Mesothelial cell of epicardium (in vitro differentiated cells): ENCODE measurements at regions not wholly inside any gene's neighbourhood (a gene's known extent, or its start where the extent isn't known, plus 50 kb on each side); places are given as distances from the start of the nearest gene placed in this dataset.

Experiments
- DNase-seq, 2 experiments: peaks; one replicate each; pipeline ENCODE4 v3.0.0; 2021; ENCODE audit warnings: low spot score in 2 of 2; ENCODE audit not compliant: unreplicated experiment in 2 of 2
- H3K27ac Mint-ChIP-seq: 2 replicates; pipeline ENCODE4 v1.8.0; 2021; ENCODE audit warnings: mixed read lengths
- H3K27me3 Mint-ChIP-seq: 2 replicates; pipeline ENCODE4 v1.8.0; 2021; ENCODE audit warnings: low read depth, mixed read lengths
- H3K36me3 Mint-ChIP-seq: 2 replicates; pipeline ENCODE4 v1.8.0; 2021; ENCODE audit warnings: mixed read lengths
- H3K4me1 Mint-ChIP-seq: 2 replicates; pipeline ENCODE4 v1.8.0; 2021; ENCODE audit warnings: mixed read lengths
- H3K4me3 Mint-ChIP-seq: 2 replicates; pipeline ENCODE4 v1.8.0; 2021; ENCODE audit warnings: mild to moderate bottlenecking, moderate library complexity, mixed read lengths
- H3K9me3 Mint-ChIP-seq: 2 replicates; pipeline ENCODE4 v1.8.0; 2021; ENCODE audit warnings: mixed read lengths
- TF ChIP-seq, protein P1 (sequence below): fragments of 200-600 bp; sonication (generic); IDR thresholded peaks from one replicate; pipeline ENCODE4 v1.5.0; 2021; ENCODE audit warnings: antibody characterized with exemption; ENCODE audit not compliant: unreplicated experiment

DNA sequence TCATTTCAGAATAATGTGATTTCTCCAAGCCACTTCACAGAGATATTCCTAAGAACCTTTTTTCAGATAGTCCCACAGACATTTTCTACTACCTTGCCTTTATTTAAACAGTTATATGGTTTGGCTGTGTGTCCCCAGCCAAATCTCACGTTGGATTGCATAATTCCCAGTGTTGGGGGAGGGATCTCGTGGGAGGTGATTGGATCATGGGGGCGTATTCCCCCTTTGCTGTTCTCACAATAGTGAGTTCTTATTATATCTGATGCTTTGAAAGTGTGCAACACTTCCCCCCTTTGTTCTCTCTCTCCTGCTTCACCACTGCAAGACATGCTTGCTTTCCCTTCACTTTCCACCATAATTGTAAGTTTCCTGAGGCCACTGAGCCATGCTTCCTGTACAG is 93.6 kb upstream of the ZNF678 start:
- peaks cover 20% of the 10 kb centered on the region for H3K27me3 Mint-ChIP-seq
- no peaks in the 10 kb centered on the region for H3K36me3 Mint-ChIP-seq
- H3K27ac Mint-ChIP-seq: no peak overlapping the region
- H3K4me1 Mint-ChIP-seq: no peaks in the 10 kb centered on the region
- H3K9me3 Mint-ChIP-seq: peaks cover 8% of the 10 kb centered on the region
- H3K4me3 Mint-ChIP-seq: no peak overlapping the region
- TF ChIP-seq, protein P1, sequence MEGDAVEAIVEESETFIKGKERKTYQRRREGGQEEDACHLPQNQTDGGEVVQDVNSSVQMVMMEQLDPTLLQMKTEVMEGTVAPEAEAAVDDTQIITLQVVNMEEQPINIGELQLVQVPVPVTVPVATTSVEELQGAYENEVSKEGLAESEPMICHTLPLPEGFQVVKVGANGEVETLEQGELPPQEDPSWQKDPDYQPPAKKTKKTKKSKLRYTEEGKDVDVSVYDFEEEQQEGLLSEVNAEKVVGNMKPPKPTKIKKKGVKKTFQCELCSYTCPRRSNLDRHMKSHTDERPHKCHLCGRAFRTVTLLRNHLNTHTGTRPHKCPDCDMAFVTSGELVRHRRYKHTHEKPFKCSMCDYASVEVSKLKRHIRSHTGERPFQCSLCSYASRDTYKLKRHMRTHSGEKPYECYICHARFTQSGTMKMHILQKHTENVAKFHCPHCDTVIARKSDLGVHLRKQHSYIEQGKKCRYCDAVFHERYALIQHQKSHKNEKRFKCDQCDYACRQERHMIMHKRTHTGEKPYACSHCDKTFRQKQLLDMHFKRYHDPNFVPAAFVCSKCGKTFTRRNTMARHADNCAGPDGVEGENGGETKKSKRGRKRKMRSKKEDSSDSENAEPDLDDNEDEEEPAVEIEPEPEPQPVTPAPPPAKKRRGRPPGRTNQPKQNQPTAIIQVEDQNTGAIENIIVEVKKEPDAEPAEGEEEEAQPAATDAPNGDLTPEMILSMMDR: no peak
- DNase-seq: no peak

DNA sequence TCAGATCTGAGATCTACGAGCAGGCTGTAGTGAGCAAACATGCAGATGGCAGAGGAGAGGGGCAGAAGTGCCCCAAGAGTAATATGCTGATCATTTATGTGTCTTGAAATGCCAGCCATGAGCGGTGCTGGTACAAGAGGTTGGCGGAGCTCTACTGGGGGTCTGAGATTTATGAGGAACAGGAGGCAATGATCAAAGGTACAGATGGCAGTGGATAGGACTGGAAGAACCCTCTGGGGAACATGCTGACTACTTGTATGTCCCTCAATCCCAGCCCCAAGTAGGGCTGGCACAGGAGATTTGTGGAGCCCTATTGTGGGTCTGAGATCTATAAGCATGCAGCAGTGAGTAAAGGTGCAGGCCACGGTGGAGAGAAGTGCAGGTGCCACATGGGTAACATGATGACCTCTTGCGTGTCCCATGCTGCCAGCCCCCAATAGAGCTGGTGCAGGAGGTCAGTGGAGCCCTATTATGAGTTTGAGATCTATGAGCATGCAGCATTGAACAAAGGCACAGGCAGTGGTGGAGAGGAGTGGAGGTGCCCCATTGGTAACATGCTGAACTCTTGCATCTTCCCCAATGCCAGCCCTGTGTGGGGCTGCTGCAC is 97.2 kb upstream of the ZNF678 start:
- H3K4me3 Mint-ChIP-seq: no peak overlapping the region
- peaks cover 20% of the 10 kb centered on the region for H3K27me3 Mint-ChIP-seq
- H3K9me3 Mint-ChIP-seq: peaks cover 8% of the 10 kb centered on the region
- TF ChIP-seq, protein P1: no peak
- no peak overlapping the region for H3K27ac Mint-ChIP-seq
- no peaks in the 10 kb centered on the region for H3K4me1 Mint-ChIP-seq
- no peaks in the 10 kb centered on the region for H3K36me3 Mint-ChIP-seq
- no peak for DNase-seq

DNA sequence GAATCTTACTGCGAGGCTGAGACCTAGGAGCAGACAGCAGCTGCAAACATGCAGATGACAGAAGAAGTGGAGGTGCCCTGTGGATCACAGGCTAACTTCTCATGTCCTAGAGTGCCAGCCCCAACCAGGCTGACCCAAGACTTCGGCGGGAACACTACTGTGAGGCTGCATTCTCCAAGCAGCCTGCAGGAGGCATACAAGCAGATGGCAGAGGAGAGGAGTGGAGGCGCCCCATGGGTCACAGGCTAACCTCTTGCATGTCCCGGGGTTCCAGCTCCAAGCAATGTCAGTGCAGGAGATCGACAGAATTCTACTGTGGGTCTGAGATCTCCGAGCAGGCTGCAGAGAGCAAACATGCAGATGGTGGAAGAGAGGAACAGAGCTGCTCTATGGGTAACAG is 98.1 kb upstream of the ZNF678 start:
- TF ChIP-seq, protein P1: no peak
- H3K9me3 Mint-ChIP-seq: peaks cover 4% of the 10 kb centered on the region
- H3K27me3 Mint-ChIP-seq: peaks cover 18% of the 10 kb centered on the region
- H3K4me1 Mint-ChIP-seq: no peaks in the 10 kb centered on the region
- DNase-seq: no peak
- H3K4me3 Mint-ChIP-seq: no peak overlapping the region
- no peaks in the 10 kb centered on the region for H3K36me3 Mint-ChIP-seq
- no peak overlapping the region for H3K27ac Mint-ChIP-seq

DNA sequence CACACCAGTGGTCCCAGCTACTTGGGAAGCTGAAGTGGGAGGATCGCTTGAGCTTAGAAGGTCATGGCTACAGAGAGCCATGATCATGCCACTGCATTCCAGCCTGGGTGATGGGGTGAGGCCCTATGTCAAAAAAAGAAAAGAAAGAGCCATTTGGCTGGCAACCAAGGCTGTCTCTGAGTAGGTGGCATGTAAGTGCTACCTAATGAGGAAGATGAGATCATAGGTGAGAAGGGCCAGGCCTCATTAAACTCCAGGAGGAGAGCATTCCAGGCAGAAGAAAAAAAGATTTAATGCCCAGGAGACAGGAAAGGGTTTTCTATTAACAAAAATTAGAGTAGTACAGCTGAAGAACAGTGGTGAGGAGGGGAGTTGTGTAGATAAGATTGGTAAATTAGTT is 103.4 kb upstream of the ZNF678 start:
- Mint-ChIP-seq H3K4me1 (no peaks in the 10 kb centered on the region), H3K4me3 (no peak overlapping the region), H3K27me3 (peaks cover 29% of the 10 kb centered on the region), H3K27ac (no peak overlapping the region), H3K36me3 (no peaks in the 10 kb centered on the region), H3K9me3 (no peaks in the 10 kb centered on the region)
- TF ChIP-seq, protein P1: no peak
- DNase-seq: no peak

DNA sequence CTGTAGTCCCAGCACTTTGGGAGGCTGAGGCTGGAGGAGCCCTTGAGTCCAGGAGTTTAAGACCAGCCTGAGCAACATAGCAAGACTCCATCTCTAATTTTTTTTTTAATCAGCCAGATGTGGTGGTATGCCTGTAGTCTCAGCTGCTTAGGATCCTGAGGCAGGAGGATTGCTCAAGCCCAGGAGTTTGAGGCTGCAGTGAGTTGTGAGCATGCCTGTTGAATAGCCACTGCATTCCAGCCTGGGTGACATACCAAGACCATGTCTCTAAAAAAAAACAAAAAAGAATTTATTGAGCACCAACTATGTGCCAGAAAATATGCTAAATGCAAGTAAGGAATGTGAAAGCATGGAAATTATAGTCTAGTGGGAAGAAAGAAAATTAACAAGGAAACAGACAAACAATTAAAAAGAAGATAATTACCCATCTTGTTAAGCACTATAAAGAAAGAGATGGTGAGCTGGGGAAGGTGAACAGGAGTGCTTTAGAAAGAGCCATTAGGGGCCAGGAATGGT is 104.0 kb upstream of the ZNF678 start:
- Mint-ChIP-seq H3K9me3 (no peaks in the 10 kb centered on the region), H3K4me3 (no peak overlapping the region), H3K27me3 (peaks cover 35% of the 10 kb centered on the region), H3K36me3 (no peaks in the 10 kb centered on the region), H3K27ac (no peak overlapping the region), H3K4me1 (no peaks in the 10 kb centered on the region)
- peak in 1 of 2 experiments; percentile 11 for DNase-seq
- TF ChIP-seq, protein P1: no peak
